Stimulated activated naive CD8-positive, alpha-beta T cell treated with anti-CD3 and anti-CD28 coated beads, Interleukin-15, amount 100 ng/mL, for 72 hours (primary cell): ENCODE measurements at regions not wholly inside any gene's neighbourhood (a gene's known extent, or its start where the extent isn't known, plus 50 kb on each side); places are given as distances from the start of the nearest gene placed in this dataset.
"Not testable (repeated sequence)": the region's sequence is repeated elsewhere in the genome, so short reads cannot be mapped to it uniquely, and the experiment has no call there.

ENCODE experiments used
- ATAC-seq: fragments of 150-1000 bp; cut with Tn5 transposase; 2 replicates; pipeline ENCODE4 v1.10.0; 2021; ENCODE audit warnings: mild to moderate bottlenecking, moderate library complexity
- DNase-seq, 2 donors: peaks; one replicate each; pipeline ENCODE4 v3.0.0; 2021 to 2022
- H3K27ac Mint-ChIP-seq, 2 donors: one replicate each; pipeline ENCODE4 v1.8.0; 2022; ENCODE audit warnings: mild to moderate bottlenecking in 2 of 2, mixed read lengths in 2 of 2, moderate library complexity in 2 of 2
- H3K27me3 Mint-ChIP-seq: one replicate; pipeline ENCODE4 v1.8.0; 2022; ENCODE audit warnings: mixed read lengths
- H3K4me1 Mint-ChIP-seq: one replicate; pipeline ENCODE4 v1.8.0; 2022; ENCODE audit warnings: mild to moderate bottlenecking, mixed read lengths
- H3K4me3 Mint-ChIP-seq, 2 donors: one replicate each; pipeline ENCODE4 v1.8.0; 2022; ENCODE audit warnings: mild to moderate bottlenecking in 2 of 2, mixed read lengths in 2 of 2, moderate library complexity in 1 of 2
- H3K9me3 Mint-ChIP-seq, 2 donors: one replicate each; pipeline ENCODE4 v1.8.0; 2022; ENCODE audit warnings: mixed read lengths in 2 of 2

DNA sequence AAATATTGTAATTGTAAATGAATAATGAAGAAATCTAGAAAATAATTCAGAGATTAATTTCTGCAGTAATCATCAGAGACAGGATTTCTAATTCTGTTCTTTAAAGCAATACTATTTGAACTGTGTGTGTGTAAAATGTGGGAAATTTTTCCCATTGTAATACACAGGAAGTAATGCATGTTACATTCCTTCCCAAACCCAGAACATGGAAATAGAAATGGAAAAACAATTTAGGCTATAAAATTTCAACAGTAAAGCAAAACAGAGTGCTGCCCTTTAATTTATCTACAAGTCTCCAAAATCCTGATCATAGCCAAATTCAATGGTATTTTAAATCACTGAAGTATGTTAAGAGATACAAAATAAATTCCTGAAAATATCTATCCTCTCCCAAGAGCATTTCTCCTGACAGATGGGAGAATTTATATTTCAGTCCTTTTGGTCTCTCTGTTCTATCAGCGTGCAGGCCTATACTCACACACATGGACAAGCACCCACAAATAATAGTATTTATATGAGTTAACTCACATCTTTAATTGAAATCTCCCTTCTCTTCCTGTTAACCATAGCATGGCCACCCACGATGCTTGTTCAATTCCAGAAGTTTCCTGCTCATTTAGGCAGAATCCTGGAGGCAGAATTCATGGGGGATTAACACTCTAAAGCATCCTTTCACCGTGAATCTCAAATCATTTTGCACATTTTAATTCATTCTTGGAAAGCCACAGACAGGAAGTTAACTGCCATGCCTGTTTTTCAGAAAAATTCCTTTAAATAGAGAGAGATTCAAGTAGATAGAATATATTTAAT lies 1465.4 kb upstream of the FLRT2 start:
- DNase-seq (no peak), ATAC-seq (no peak)
- Mint-ChIP-seq H3K9me3 (peaks cover 7 to 12% of the 10 kb centered on the region in 2 donors), H3K4me3 (no peak overlapping the region), H3K27me3 (no peaks in the 10 kb centered on the region), H3K4me1 (no peaks in the 10 kb centered on the region), H3K27ac (no peak overlapping the region)

DNA sequence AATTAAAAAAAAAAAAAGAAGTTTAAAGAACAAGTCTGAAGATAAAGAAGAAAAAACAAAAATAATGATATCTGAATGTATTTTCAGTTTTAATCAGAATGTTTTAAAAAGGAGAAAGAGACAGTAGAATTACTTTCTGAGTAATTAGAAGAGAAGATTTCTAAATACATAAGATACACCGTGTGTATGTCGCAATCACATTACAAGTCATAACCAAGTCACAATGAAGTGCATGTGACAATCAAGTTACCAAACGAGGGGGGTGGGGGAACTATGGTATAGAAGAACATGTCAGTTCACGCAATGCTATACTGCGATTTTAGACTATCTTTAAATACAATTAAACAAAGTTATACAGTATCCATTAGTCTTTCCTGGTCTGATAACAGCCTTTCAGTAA lies 1464.1 kb upstream of the FLRT2 start:
- Mint-ChIP-seq H3K4me1 (no peaks in the 10 kb centered on the region), H3K9me3 (peaks cover 7 to 12% of the 10 kb centered on the region in 2 donors), H3K27me3 (no peaks in the 10 kb centered on the region)

DNA sequence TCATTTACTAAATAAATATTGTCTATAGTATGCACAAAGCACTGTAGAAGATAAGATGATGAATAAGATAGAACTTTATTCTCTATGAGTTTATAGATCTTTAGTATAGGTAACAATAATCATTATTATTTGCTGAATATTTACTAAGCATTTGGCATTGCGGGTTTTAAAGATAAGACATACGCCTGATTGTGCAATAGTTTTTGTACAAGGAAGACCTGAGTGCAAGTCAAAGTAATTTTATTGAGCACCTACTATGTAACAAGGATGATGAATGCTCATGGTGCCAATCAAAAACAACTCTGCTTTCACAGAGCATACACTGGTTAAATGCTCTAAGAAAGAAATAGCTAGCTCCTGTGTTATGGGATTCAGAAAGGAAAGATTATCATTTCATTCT lies 1461.7 kb upstream of the FLRT2 start:
- no peaks in the 10 kb centered on the region for H3K27me3 Mint-ChIP-seq
- DNase-seq: no peak
- H3K9me3 Mint-ChIP-seq: peaks cover 7% of the 10 kb centered on the region in 2 donors
- no peaks in the 10 kb centered on the region for H3K4me1 Mint-ChIP-seq
- no peak for ATAC-seq
- no peak overlapping the region for H3K27ac Mint-ChIP-seq
- H3K4me3 Mint-ChIP-seq: no peak overlapping the region

More for the DNA sequence above, 1464.1 kb upstream of the FLRT2 start:
- ATAC-seq (no peak), DNase-seq (no peak)
- no peak overlapping the region for H3K4me3 Mint-ChIP-seq
- H3K27ac Mint-ChIP-seq: no peak overlapping the region

DNA sequence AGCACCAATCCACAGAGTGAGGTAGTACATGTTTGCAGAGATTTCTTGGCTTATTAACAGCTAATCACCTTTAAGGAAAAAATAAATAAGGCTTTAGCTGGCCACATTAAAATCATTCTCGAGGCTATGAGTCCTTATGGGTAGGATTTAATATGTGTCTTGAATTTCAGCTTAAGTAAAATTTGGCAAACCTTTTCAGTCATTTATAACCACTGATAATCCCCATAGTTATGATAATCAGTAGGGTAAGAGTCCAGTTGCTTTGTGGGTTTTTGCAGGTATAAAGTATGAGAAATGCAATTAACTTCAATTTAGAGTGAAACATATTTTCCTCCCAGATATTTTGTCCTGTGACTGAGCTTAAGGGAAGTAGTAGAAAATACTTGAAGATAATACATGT lies 1458.9 kb upstream of the FLRT2 start:
- Mint-ChIP-seq H3K27me3 (no peaks in the 10 kb centered on the region), H3K4me1 (no peaks in the 10 kb centered on the region), H3K9me3 (peaks cover 11 to 14% of the 10 kb centered on the region in 2 donors), H3K27ac (no peak overlapping the region), H3K4me3 (no peak overlapping the region)
- ATAC-seq: no peak
- DNase-seq: no peak

DNA sequence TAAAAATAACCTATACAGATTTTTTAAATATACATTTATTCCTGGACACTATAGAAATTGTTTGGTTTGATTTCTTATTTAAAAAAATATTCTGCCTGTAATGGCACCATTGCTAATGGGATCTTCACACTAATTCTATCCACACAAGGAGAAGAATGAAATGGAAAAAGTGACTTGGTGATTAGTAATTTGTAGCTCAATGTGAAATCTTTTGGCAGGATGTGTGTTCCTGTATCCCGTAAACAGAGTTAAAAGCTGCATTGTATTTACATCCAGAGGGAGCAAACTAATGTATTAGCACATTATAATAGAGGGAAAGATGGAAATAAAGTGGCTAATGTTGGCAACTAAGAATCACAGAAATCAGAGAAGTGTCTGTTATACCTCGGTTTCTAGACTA lies 1455.3 kb upstream of the FLRT2 start:
- no peak overlapping the region for H3K27ac Mint-ChIP-seq
- H3K9me3 Mint-ChIP-seq: peaks cover 4 to 24% of the 10 kb centered on the region in 2 donors
- no peaks in the 10 kb centered on the region for H3K27me3 Mint-ChIP-seq
- ATAC-seq (no peak), DNase-seq (no peak)
- H3K4me3 Mint-ChIP-seq: no peak overlapping the region
- no peaks in the 10 kb centered on the region for H3K4me1 Mint-ChIP-seq

DNA sequence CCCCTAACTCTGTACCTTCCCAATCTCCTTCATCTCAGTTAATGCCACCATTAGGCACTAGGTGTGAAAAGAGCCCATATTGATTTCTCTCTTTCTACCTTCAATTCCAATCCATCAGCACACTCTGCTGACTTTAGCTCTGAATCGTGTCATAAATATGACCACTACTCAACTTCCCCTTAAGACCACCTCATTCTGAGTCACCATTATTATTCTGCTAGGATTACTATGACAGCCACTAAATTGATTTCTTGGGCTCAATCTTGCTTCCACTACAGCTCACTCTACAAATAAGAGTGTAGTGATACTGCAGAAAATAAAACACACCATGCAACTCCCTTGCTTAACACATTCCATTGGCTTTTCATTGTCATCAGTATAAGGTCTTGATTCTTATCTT lies 1449.0 kb upstream of the FLRT2 start:
- H3K27ac Mint-ChIP-seq: no peak overlapping the region

DNA sequence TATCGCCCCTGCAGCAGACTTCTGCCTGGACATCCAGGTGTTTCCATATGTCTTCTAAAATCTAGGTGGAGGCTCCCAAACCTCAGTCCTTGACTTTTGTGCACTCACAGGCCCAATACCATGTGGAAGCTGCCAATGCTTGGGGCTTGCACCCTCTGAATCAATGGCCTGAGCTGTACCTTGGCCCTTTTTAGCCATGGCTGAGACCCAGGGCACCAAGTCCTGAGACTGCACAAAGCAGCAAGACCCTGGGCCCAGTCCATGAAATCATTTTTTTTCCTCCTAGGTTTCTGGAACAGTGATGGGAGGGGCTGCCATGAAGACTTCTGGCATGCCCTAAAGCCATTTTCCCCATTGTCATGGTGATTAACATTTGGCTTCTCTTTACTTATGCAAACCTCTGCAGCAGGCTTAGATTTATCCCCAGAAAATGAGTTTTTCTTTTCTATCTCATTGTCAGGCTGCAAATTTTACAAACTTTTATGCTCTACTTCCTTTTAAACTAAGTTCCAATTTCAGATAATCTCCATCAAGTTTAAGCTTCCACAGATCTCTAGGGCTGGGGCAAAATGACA lies 1445.8 kb upstream of the FLRT2 start:
- Mint-ChIP-seq H3K4me3 (no peak overlapping the region), H3K4me1 (no peaks in the 10 kb centered on the region), H3K27me3 (no peaks in the 10 kb centered on the region), H3K27ac (no peak overlapping the region), H3K9me3 (peaks cover 20 to 25% of the 10 kb centered on the region in 2 donors)
- no peak for ATAC-seq
- DNase-seq: no peak

More for the DNA sequence above, 1449.0 kb upstream of the FLRT2 start:
- no peak for ATAC-seq
- no peaks in the 10 kb centered on the region for H3K4me1 Mint-ChIP-seq
- H3K4me3 Mint-ChIP-seq: no peak overlapping the region
- peaks cover 14 to 34% of the 10 kb centered on the region in 2 donors for H3K9me3 Mint-ChIP-seq
- no peak for DNase-seq
- H3K27me3 Mint-ChIP-seq: no peaks in the 10 kb centered on the region

DNA sequence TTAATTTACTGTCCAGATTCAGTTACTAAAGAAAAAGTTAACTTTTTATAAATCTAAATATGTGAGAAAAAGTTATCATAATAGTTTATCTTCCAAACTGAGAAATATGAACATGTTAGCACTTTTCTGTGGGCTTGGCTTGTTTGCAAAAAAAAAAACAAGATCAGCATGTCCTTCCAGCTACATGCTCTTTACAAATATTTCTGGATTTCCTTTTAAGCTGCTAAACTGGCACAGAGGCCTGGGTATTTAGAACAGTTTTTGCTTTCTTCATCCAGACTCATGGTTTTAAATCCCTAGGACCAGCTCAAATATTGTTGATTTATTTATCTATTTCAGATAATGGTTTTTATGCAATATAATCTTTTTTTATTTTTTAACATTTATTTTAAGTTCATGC lies 1444.5 kb upstream of the FLRT2 start:
- Mint-ChIP-seq H3K9me3 (peaks cover 20 to 24% of the 10 kb centered on the region in 2 donors), H3K4me1 (no peaks in the 10 kb centered on the region), H3K27me3 (no peaks in the 10 kb centered on the region), H3K4me3 (no peak overlapping the region), H3K27ac (no peak overlapping the region)
- no peak for ATAC-seq
- no peak for DNase-seq

DNA sequence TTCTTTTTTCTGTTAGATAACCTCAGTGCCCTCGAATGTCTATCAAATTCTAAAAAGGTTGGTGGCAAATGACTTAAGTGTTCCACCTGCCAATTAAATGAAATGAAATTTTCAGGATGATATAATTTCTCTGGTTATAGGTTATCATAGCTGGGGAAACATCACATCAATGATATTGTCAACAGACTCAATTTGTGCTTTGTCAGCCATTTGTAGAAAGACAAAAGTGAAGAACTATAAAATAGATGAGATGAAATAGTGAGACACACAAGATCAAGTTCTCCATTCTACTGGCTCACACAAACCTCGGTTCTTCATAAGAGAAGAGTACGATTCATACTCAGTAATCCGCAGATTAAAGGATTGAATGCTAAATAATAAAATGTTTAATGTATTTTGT lies 1443.2 kb upstream of the FLRT2 start:
- no peak overlapping the region for H3K4me3 Mint-ChIP-seq
- ATAC-seq: no peak
- H3K4me1 Mint-ChIP-seq: no peaks in the 10 kb centered on the region
- H3K27ac Mint-ChIP-seq: no peak overlapping the region
- peaks cover 12 to 17% of the 10 kb centered on the region in 2 donors for H3K9me3 Mint-ChIP-seq
- no peaks in the 10 kb centered on the region for H3K27me3 Mint-ChIP-seq
- DNase-seq: no peak

DNA sequence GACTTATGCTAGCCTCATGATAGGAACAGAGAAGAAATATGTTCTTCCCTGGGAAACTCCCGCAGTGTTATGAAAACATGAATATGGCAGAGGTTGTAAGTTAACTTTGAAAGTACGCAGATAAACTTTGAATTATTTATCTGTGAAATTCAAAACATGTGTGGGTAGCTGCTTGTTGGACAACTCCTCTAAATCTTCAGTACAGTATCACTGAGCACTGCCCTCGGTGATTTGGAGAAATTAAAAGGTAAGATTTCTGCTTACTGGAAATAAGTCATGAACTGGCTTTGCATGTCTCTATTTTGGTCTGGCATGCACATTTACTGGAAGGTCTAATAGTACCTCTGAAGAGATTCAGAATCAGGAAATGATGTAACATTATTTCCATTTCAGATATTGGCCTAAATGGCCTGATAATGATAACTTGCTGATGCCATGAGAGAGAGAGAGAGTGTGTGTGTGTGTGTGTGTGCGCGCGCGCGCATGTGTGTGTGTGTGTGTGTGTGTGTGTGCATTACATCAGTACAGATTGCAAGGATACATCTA lies 1441.9 kb upstream of the FLRT2 start:
- ATAC-seq: no peak
- no peaks in the 10 kb centered on the region for H3K27me3 Mint-ChIP-seq
- H3K4me1 Mint-ChIP-seq: no peaks in the 10 kb centered on the region
- H3K27ac Mint-ChIP-seq: no peak overlapping the region
- H3K4me3 Mint-ChIP-seq: no peak overlapping the region
- DNase-seq: no peak
- peaks cover 8 to 14% of the 10 kb centered on the region in 2 donors for H3K9me3 Mint-ChIP-seq

DNA sequence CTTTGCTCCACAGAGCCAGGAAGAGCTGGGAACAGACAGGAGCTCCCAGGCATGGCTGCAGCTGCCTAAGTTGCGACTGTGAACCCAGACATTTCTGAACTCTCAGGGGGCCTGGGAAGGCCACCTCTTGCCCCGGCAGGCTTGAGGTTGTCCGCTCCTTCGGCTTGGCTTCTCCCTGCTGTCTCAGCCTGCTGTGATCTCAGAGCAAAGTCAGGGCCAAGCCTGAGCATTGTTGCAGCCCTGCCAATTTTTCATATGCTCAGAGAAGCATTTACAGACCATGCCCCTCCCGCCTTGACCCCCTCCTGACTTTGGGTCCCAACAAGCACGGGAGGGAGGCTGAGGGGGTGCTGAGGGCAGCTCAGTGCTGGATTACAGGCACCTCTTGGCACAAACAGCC lies 1439.1 kb upstream of the FLRT2 start:
- no peaks in the 10 kb centered on the region for H3K27me3 Mint-ChIP-seq
- H3K27ac Mint-ChIP-seq: no peak overlapping the region
- DNase-seq (no peak), ATAC-seq (no peak)
- H3K9me3 Mint-ChIP-seq: peaks cover 7 to 20% of the 10 kb centered on the region in 2 donors
- no peaks in the 10 kb centered on the region for H3K4me1 Mint-ChIP-seq
- no peak overlapping the region for H3K4me3 Mint-ChIP-seq

DNA sequence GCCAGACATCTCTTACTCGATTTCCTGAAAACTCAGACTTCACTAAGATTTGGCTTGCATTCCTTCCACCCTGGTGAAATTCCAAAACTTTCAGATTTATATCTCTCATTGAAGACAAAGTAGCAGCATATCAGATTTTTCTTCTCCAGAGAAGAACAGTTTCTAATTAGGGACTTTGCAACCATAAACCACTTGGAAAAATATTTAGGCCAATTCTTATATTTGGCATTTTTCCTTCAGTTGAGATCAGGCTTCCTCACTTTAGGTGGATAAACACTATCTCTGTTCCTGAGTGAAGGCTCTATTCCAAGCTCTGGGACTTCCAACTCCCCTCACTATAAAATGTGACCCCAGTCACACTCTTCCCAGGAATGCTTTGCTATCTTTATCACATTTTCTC lies 1434.3 kb upstream of the FLRT2 start:
- H3K27me3 Mint-ChIP-seq: no peaks in the 10 kb centered on the region
- no peaks in the 10 kb centered on the region for H3K4me1 Mint-ChIP-seq
- no peak overlapping the region for H3K4me3 Mint-ChIP-seq
- no peak overlapping the region for H3K27ac Mint-ChIP-seq
- ATAC-seq (no peak), DNase-seq (no peak)
- peaks cover 7 to 13% of the 10 kb centered on the region in 2 donors for H3K9me3 Mint-ChIP-seq

DNA sequence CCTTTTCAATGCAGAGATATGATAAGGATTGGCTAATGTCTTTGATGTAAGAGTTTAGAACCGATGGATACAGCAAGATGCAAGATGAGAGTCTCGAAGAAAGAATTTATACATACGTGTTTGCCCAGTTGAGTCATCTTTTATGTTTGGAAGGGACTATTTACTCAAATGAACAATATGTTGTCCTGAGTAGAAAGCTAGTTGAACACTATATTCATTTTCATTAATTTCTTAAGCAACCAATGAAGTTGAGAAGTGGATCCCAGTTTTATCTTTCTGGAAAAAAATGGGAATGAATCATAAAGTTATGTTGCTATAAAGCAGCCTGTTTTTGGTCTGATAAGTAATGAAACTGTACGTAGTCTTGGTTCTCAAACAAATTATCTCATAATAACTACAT lies 1431.7 kb upstream of the FLRT2 start:
- no peak for DNase-seq
- ATAC-seq: no peak
- H3K4me3 Mint-ChIP-seq: no peak overlapping the region
- H3K27ac Mint-ChIP-seq: no peak overlapping the region
- peaks cover 20 to 21% of the 10 kb centered on the region in 2 donors for H3K9me3 Mint-ChIP-seq
- no peaks in the 10 kb centered on the region for H3K27me3 Mint-ChIP-seq
- no peaks in the 10 kb centered on the region for H3K4me1 Mint-ChIP-seq

DNA sequence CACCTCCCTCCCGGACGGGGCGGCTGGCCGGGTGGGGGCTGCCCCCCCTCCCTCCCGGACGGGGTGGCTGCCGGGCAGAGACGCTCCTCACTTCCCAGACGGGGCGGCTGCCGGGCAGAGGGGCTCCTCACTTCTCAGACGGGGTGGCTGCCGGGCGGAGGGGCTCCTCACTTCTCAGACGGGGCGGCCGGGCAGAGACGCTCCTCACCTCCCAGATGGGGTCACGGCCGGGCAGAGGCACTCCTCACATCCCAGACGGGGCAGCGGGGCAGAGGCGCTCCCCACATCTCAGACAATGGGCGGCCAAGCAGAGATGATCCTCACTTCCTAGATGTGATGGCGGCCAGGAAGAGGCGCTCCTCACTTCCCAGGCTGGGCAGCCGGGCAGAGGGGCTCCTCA lies 1430.4 kb upstream of the FLRT2 start:
- not testable (repeated sequence) for ATAC-seq, H3K4me1 Mint-ChIP-seq, H3K27ac Mint-ChIP-seq, DNase-seq, H3K27me3 Mint-ChIP-seq, H3K4me3 Mint-ChIP-seq
- H3K9me3 Mint-ChIP-seq: peaks cover 19 to 20% of the 10 kb centered on the region in 2 donors

DNA sequence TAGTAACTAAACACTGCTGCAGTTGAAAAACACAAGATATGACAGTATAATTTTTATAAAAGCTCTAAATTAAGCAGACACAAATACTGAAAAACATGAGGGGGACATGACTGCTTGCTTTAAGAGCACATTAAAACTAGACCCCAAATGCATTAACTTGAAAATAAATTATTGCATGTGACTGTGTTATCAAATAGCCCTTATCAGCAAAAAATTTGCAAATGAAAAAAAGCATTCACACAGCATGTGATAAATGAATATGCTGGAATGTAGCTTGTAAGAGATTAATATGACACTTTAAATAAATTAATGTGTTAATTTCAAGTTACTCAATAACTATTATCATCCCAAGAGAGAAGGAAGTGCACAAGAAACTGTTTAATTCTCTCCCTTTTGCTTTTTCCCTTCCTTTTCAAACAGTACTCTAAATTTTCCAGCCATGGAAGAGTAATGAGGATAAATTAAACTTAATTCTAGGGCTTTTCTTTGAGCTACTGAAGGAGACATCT lies 1422.1 kb upstream of the FLRT2 start:
- H3K9me3 Mint-ChIP-seq: peaks cover 10 to 12% of the 10 kb centered on the region in 2 donors
- DNase-seq (no peak), ATAC-seq (no peak)
- H3K4me3 Mint-ChIP-seq: no peak overlapping the region
- no peaks in the 10 kb centered on the region for H3K4me1 Mint-ChIP-seq
- H3K27ac Mint-ChIP-seq: no peak overlapping the region
- H3K27me3 Mint-ChIP-seq: no peaks in the 10 kb centered on the region

DNA sequence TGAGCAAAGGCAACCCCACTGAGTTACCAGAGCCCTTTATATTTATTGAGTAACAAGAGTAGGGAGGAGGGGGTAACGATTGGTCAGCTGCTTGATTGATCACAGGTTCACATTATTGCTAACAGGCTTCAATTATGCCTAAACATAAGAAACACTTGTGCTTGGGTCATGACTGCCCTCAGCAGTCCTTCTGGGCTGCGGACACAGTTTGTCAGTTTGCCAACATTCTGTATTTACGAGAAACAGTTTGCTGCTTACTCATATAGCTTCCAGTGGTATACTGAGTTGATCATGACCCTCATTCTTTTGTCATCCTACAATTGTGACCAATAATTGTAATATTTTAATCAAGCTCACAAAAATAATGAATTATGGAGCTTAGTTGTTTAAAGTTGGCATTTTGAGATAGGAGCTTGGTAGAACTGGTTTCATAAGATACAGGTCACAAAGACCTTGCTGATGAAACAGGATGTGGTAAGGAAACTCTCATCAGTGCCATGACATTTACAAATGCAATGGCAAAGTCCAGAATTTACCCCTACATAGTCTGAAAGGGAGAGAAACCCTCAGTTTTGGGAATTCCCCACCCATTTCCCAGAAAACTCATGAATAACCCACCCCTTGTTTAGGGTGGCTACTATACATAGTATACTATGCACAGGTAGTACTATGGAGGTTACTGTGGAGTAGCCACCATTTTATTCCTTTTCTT lies 1421.0 kb upstream of the FLRT2 start:
- Mint-ChIP-seq H3K4me1 (no peaks in the 10 kb centered on the region), H3K9me3 (peaks cover 10 to 12% of the 10 kb centered on the region in 2 donors), H3K4me3 (no peak overlapping the region), H3K27ac (peak overlapping the region in 1 of 2 donors; percentile 38), H3K27me3 (no peaks in the 10 kb centered on the region)
- DNase-seq (no peak), ATAC-seq (peak; percentile 40)
